Mesodermal cell (in vitro differentiated cells): ENCODE measurements at regions not wholly inside any gene's neighbourhood (a gene's known extent, or its start where the extent isn't known, plus 50 kb on each side); places are given as distances from the start of the nearest gene placed in this dataset.

Experiments
- H3K27ac ChIP-seq: 2 replicates; pipeline ENCODE4 v1.7.0; 2013; ENCODE audit warnings: mild to moderate bottlenecking, low read depth, low read length, moderate library complexity; ENCODE audit not compliant: severe bottlenecking
- H3K36me3 ChIP-seq: 2 replicates; pipeline ENCODE4 v1.7.1; 2013; ENCODE audit warnings: mild to moderate bottlenecking, low read length, moderate library complexity; ENCODE audit not compliant: control insufficient read depth, insufficient read depth
- H3K4me1 ChIP-seq: one replicate; pipeline ENCODE4 v1.7.1; 2013; ENCODE audit warnings: mild to moderate bottlenecking, low read length; ENCODE audit not compliant: insufficient read depth, control insufficient read depth, poor library complexity, severe bottlenecking
- H3K4me3 ChIP-seq: 2 replicates; pipeline ENCODE4 v1.7.0; 2013; ENCODE audit warnings: low read length, control low read depth, mild to moderate bottlenecking; ENCODE audit not compliant: insufficient read depth, poor library complexity, severe bottlenecking; ENCODE audit errors: extremely low read depth
- H3K9me3 ChIP-seq: 2 replicates; pipeline ENCODE4 v1.7.1; 2013; ENCODE audit warnings: mild to moderate bottlenecking, low read length, moderate library complexity; ENCODE audit not compliant: control insufficient read depth
- whole genome bisulfite sequencing, 2 experiments: methylation state at CpG; one replicate each; pipeline ENCODE4 v1.1.5; 2013; ENCODE audit warnings: missing lambda C conversion rate in 2 of 2; ENCODE audit not compliant: insufficient coverage in 2 of 2; 5-methylcytosine and 5-hydroxymethylcytosine counted together

DNA sequence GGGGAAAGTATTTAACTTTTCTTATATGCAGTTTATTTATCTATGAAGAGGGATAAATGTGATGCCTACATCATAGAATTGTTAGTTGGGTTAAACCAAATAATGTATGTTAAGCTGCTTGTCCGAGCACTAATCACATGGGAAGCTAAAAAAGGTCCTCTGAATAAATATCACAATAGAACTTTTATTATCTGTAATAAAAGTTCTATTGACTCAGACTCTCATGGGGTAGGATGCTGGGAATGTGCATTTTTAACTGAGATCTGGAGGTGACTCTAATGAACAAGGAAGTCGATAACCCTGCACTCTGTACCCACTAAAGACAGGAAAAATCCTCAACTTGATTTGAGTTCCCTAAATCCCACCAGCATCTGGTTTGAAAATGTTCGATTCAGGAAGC is 205.9 kb upstream of the IL12B start:
- Histone ChIP-seq H3K4me1 (no peaks in the 10 kb centered on the region), H3K9me3 (peaks cover 11% of the 10 kb centered on the region), H3K36me3 (no peaks in the 10 kb centered on the region), H3K27ac (no peak overlapping the region), H3K4me3 (no peak overlapping the region)
- WGBS, 2 experiments = 93 to 100% methylated on average over 1 to 2 of the region's 3 CpGs

DNA sequence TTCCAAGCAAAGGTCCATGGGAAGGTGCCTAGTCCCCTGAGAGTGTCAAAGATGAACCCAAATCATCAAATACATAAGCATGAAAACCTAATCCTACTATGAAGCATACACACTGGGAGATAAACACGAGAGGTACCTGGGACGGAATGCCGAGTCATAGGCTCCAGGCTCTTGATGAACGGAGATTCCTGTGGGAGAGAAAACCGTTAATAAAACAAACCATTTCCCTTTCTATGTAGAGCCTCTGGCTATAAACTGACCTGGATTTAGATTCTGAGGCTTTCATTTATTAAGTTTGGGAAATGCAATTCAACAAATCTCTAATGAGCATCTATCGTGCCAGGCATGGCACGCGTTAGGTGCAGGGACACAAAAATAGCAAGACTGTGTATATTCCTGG is 206.4 kb upstream of the IL12B start:
- no peaks in the 10 kb centered on the region for H3K36me3 ChIP-seq
- no peak overlapping the region for H3K27ac ChIP-seq
- 92 to 99% methylated on average over 7 of the region's 8 CpGs for WGBS, 2 experiments
- H3K4me1 ChIP-seq = no peaks in the 10 kb centered on the region
- H3K4me3 ChIP-seq = no peak overlapping the region
- peaks cover 11% of the 10 kb centered on the region for H3K9me3 ChIP-seq

DNA sequence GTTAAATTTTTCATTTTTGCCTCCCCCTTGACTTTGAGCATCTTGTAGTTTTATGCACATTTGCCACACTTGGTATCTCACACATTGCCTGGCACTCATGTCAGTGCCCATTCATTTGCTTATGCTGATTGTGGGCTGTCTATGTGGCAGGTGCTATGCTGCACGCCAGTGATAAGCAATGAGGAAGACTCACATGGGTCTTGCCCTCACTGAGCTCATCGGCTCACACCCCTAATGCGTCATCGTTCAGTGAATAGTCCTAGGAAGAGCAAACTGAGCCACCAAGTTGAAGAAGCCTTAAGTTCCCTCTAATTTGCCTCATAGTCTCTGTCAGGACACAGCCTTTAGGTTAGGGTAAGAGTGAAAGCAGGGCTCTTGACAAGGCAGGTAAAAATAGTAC is 209.4 kb upstream of the IL12B start:
- Histone ChIP-seq H3K36me3 (no peaks in the 10 kb centered on the region), H3K9me3 (no peaks in the 10 kb centered on the region), H3K4me1 (peaks cover 8% of the 10 kb centered on the region), H3K27ac (no peak overlapping the region), H3K4me3 (no peak overlapping the region)
- whole genome bisulfite sequencing, 2 experiments = 86% methylated on average over 4 of the region's 4 CpGs; no CpG with 5 or more reads in 1 of the 2 experiments

DNA sequence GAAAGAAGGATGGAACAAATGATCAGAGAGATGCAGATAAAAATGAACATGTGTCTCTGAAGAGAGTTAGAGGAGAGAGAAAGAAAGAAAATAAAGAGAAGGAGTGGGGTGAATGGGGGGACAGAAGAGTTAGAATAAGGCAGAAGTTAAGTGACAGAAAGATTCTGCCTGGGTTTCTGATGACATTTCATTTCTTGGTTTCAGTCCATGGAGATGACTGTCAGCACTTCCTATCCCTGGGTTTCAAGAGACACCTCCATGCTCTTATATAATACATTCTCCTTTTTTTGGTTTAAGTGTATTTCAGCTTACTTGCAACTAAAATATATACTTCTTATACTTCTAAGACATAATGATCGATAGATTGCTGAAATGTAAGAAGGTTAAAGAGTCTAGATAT is 213.0 kb upstream of the IL12B start:
- no peak overlapping the region for H3K27ac ChIP-seq
- H3K9me3 ChIP-seq = no peaks in the 10 kb centered on the region
- H3K36me3 ChIP-seq = no peaks in the 10 kb centered on the region
- H3K4me1 ChIP-seq = peaks cover 8% of the 10 kb centered on the region
- H3K4me3 ChIP-seq = no peak overlapping the region
- no CpG with 5 or more reads among the region's 1 CpG for WGBS, 2 experiments

DNA sequence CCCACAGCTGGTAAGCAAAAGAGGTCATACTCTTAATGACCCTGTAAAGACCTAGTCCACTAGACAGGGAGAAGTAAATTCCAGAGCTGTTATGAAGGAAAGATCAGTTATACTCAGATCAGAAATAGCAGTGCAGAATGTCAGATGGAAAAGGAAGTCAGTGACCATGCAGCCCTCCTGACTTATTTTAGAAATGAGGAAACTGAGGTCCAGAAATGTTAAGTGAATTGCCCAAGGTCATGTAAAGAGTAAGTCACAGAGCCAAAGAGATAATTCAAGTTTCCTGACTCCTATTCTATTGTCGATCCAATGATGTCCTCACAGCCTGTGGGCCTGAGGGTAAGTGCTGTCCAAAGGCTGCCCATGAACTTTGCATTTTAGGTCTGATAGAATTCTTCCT is 214.9 kb upstream of the IL12B start:
- peaks cover 8% of the 10 kb centered on the region for H3K4me1 ChIP-seq
- H3K27ac ChIP-seq = no peak overlapping the region
- WGBS, 2 experiments = 88 to 100% methylated on average over 1 of the region's 1 CpG
- H3K4me3 ChIP-seq = no peak overlapping the region
- no peaks in the 10 kb centered on the region for H3K9me3 ChIP-seq
- no peaks in the 10 kb centered on the region for H3K36me3 ChIP-seq

DNA sequence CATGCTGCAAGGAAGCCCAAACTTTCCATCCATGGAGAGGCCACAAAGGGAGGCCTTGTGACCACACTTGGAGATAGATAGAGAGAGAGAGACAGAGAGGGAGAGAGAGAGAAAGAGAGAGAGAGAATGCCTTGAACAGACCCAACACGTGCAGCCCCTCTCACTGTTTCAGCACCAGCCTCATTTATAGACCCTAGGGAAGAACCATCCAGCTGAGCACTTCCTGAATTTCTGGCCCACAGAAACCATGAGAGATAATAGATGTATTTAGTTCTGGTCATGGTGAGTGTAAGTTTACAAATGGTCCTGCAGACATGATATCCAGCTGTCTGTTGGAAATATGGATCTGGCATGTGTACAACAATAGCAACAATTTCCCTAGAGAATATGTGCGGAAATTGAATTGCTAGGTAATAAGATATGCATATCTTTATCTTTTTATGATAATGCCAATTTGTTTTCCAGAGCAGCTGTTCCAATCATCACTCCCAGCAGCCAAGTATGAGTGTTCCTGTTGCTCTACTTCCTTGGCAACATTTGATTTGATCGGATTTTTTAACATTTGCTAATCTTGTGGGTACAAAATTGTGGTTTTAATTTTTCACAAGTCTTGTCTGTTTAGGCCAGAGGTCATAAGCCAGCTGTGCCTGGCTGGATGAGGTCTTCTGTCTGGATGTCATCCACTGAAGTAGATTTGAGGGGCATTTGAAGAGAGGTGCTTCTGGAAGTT is 217.3 kb upstream of the IL12B start:
- Histone ChIP-seq H3K4me1 (peaks cover 14% of the 10 kb centered on the region), H3K36me3 (no peaks in the 10 kb centered on the region), H3K4me3 (no peak overlapping the region), H3K9me3 (no peaks in the 10 kb centered on the region), H3K27ac (no peak overlapping the region)
- WGBS, 2 experiments = no CpG with 5 or more reads among the region's 3 CpGs

DNA sequence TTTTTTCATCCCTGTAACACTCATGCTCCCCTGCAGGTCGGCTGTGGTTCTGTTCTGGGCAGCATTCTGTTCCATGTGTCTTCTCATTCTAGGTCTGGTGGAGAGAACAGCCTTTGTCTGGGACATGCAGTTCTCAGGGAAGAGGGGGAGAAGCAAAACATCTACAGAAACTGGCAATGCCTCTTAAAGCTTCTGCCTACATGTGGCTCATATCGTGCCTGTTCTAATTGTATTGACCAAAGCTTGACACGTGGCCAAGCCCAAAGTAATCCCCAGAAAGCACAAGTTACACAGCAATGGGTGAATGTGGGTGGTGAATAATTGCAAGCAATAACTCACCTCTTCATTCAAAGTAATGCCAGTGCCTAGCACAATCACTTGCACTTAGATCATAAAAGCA is 218.2 kb upstream of the IL12B start:
- peaks cover 18% of the 10 kb centered on the region for H3K4me1 ChIP-seq
- no peak overlapping the region for H3K27ac ChIP-seq
- WGBS, 2 experiments = 80% methylated on average over 1 of the region's 3 CpGs
- H3K4me3 ChIP-seq = no peak overlapping the region
- no peaks in the 10 kb centered on the region for H3K36me3 ChIP-seq
- no peaks in the 10 kb centered on the region for H3K9me3 ChIP-seq

DNA sequence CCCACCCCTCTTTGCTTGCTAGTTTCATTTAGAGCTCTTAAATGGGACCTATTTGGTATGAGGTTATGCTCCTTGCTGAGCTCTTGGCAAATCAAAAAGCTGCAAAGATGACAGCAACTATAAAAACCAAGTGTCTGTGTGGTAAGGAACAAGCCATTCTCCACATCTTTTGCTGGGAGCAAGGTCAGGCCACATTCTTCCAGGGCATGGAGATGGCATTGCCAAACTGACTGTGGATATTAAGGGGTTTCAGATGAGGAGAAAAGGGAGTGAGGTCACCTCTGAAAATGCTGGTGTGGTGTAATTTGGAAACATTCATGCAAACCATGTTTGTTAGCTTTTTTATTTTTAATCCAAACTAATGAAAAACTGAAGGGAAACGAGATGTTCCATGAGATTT is 218.8 kb upstream of the IL12B start:
- Histone ChIP-seq H3K36me3 (no peaks in the 10 kb centered on the region), H3K9me3 (no peaks in the 10 kb centered on the region), H3K4me3 (no peak overlapping the region), H3K4me1 (peaks cover 15% of the 10 kb centered on the region), H3K27ac (no peak overlapping the region)
- WGBS, 2 experiments = 67% methylated on average over 1 of the region's 1 CpG; no CpG with 5 or more reads in 1 of the 2 experiments

DNA sequence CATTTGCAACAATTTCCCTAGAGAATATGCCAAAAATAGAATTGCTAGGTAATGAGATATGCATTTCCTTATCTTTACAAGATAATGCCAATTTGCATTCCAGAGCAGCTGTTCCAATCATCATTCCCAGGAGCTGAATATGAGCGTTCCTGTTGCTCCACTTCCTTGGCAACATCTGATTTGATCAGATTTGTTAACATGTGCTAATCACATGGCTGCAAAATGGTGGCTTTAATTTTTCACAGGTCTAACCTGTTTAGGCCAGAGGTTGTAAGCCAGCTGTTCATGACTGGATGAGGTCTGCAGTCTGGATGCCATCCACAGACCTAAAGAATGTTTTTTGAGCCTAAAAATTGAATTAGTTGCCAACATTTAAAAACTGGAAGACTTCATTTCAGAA is 220.7 kb upstream of the IL12B start:
- no peak overlapping the region for H3K27ac ChIP-seq
- no peak overlapping the region for H3K4me3 ChIP-seq
- no peaks in the 10 kb centered on the region for H3K36me3 ChIP-seq
- peaks cover 10% of the 10 kb centered on the region for H3K4me1 ChIP-seq
- WGBS, 2 experiments = 100% methylated on average over 1 of the region's 1 CpG; no CpG with 5 or more reads in 1 of the 2 experiments
- no peaks in the 10 kb centered on the region for H3K9me3 ChIP-seq

DNA sequence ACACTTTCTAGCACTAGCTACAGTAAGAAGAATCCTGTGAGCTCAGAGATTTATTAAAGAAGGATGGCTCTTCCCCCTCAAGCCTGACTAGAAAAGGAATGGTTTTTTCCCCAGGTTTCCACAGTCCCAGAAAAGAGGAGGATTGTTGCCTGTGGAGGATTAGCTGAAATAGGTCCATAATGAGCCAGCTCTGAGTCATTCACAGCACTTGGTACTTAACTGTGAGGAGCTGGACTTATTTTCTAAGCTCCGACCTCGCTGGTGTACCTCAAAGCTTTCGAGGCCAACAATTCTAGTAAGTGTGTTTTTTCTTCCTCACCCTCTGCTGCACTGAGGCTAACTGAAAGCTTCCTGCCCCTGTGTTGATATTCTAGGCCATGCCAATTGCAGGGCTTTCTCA is 222.5 kb upstream of the IL12B start:
- no peak overlapping the region for H3K4me3 ChIP-seq
- peaks cover 10% of the 10 kb centered on the region for H3K4me1 ChIP-seq
- H3K36me3 ChIP-seq = no peaks in the 10 kb centered on the region
- 69 to 86% methylated on average over 2 to 3 of the region's 3 CpGs for WGBS, 2 experiments
- H3K9me3 ChIP-seq = no peaks in the 10 kb centered on the region
- H3K27ac ChIP-seq = no peak overlapping the region

DNA sequence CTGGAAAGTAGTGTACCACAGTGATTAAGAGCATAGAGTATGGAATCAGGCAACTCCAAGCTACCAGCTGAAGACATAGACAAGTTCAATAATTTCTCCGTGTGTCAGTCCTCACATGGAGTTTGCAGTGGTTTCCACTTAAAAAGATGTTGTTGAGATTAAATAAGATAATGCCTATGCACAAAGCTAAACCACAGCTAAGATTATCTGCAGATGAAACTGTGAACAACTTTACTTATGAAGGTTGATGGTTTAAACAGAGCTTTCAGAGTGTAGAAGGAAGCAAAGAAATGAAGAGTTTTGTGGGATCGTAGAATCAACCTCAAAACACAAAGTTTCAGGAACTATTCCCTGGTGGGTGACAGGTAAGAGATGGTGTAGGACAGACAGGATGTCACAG is 223.5 kb upstream of the IL12B start:
- H3K36me3 ChIP-seq = no peaks in the 10 kb centered on the region
- WGBS, 2 experiments = no CpG with 5 or more reads among the region's 2 CpGs
- H3K4me1 ChIP-seq = peaks cover 10% of the 10 kb centered on the region
- H3K27ac ChIP-seq = no peak overlapping the region
- no peak overlapping the region for H3K4me3 ChIP-seq
- H3K9me3 ChIP-seq = no peaks in the 10 kb centered on the region
